NCI-H446 (cell line): ENCODE measurements at regions not wholly inside any gene's neighbourhood (a gene's known extent, or its start where the extent isn't known, plus 50 kb on each side); places are given as distances from the start of the nearest gene placed in this dataset.

ENCODE experiments used
- DNase-seq, 2 experiments: peaks; one replicate each; lab custom pipeline; 2025; lab: John Stamatoyannopoulos, UW

GRCh38 chr14:97581016-97581415 is 783.8 kb downstream of the VRK1 start:
- DNase-seq, result no peak

- DNase-seq, result no peak
Measured at GRCh38 chr14:97582022-97582421, 784.8 kb downstream of the VRK1 start.

- no peak for DNase-seq
Measured at GRCh38 chr14:97584528-97584927, 787.3 kb downstream of the VRK1 start.

- no peak for DNase-seq
Measured at GRCh38 chr14:97592341-97592980, 795.3 kb downstream of the VRK1 start.

GRCh38 chr14:97594306-97594705 is 797.1 kb downstream of the VRK1 start:
- DNase-seq, result no peak

- DNase-seq, result no peak
Measured at GRCh38 chr14:97602438-97603117, 805.4 kb downstream of the VRK1 start.

GRCh38 chr14:97603201-97603600 is 806.0 kb downstream of the VRK1 start:
- DNase-seq, result no peak

- no peak for DNase-seq
Measured at GRCh38 chr14:97604731-97605130, 807.5 kb downstream of the VRK1 start.

GRCh38 chr14:97618401-97618800 is 821.2 kb downstream of the VRK1 start:
- no peak for DNase-seq

GRCh38 chr14:97618917-97619690 is 821.9 kb downstream of the VRK1 start:
- DNase-seq, result no peak

- DNase-seq, result no peak
Measured at GRCh38 chr14:97620066-97620465, 822.9 kb downstream of the VRK1 start.

- DNase-seq, result no peak
Measured at GRCh38 chr14:97624985-97625384, 827.8 kb downstream of the VRK1 start.

GRCh38 chr14:97625477-97625876 is 828.3 kb downstream of the VRK1 start:
- no peak for DNase-seq

- DNase-seq, result no peak
Measured at GRCh38 chr14:97626088-97626487, 828.9 kb downstream of the VRK1 start.

- no peak for DNase-seq
Measured at GRCh38 chr14:97630249-97630648, 833.1 kb downstream of the VRK1 start.

- DNase-seq, result no peak
Measured at GRCh38 chr14:97633131-97633738, 836.1 kb downstream of the VRK1 start.

- DNase-seq, result no peak
Measured at GRCh38 chr14:97634751-97635150, 837.6 kb downstream of the VRK1 start.

- no peak for DNase-seq
Measured at GRCh38 chr14:97638864-97639263, 841.7 kb downstream of the VRK1 start.

- no peak for DNase-seq
Measured at GRCh38 chr14:97640031-97640430, 842.8 kb downstream of the VRK1 start.

GRCh38 chr14:97641827-97642226 is 844.6 kb downstream of the VRK1 start:
- no peak for DNase-seq

- DNase-seq, result no peak
Measured at GRCh38 chr14:97642631-97643030, 845.4 kb downstream of the VRK1 start.

GRCh38 chr14:97644365-97644764 is 847.2 kb downstream of the VRK1 start:
- no peak for DNase-seq

- no peak for DNase-seq
Measured at GRCh38 chr14:97649752-97650151, 852.6 kb downstream of the VRK1 start.
